ENCODE measurements at regions not wholly inside any gene's neighbourhood (a gene's known extent, or its start where the extent isn't known, plus 50 kb on each side); places are given as distances from the start of the nearest gene placed in this dataset.
"Not testable (repeated sequence)": the region's sequence is repeated elsewhere in the genome, so short reads cannot be mapped to it uniquely, and the experiment has no call there.

DNA sequence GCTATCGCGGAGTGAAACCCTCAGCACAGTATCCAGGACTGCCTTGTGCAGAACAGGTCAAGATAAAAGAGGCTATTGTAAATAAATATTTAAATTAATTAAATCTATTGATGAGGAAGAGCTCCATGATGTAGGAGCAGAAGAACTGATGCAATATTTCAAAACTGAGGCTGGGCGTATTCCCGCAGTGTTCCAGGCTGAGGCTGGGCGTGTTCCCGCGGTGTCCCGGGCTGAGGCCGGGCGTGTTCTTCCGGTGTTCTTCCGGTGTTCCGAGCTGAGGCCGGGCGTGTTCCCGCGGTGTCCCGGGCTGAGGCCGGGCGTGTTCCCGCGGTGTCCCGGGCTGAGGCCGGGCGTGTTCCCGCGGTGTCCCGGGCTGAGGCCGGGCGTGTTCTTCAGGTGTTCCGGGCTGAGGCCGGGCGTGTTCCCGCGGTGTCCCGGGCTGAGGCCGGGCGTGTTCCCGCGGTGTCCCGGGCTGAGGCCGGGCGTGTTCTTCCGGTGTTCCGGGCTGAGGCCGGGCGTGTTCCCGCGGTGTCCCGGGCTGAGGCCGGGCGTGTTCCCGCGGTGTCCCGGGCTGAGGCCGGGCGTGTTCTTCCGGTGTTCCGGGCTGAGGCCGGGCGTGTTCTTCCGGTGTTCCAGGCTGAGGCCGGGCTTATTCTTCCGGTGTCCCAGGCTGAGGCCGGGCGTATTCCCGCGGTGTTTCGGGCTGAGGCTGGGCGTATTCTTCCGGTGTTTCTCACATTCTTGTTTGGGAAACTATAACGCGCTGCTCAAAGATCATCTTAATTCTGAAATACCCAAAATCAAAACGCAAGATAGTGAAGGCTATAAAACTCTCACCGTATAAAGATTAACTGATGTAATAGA is 130.1 kb upstream of the FRG1 start:
- DNase-seq, result not testable (repeated sequence)

GRCh38 chr4:189815404-189816192 is 125.1 kb upstream of the FRG1 start:
- DNase-seq, result no peak

DNA sequence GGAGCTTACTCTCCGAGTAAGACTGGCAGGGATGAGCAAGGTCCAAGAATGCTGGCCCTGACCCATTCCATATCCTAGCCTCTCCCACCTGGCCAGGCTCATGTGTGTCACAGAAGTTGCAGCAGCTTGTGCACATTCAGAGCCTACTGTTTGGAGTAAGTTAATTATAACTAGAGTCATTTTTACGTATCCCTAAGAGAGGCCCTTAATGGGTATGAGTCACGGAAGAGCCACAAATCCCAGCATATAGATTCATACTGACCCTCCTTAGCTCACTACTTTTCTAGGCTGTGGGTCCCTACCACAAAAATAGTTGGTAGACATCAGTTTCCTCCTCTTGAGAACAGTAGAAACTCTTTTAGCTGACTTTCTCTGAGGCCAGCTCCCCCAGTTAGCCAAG is 118.3 kb upstream of the FRG1 start:
- no peak for DNase-seq

DNA sequence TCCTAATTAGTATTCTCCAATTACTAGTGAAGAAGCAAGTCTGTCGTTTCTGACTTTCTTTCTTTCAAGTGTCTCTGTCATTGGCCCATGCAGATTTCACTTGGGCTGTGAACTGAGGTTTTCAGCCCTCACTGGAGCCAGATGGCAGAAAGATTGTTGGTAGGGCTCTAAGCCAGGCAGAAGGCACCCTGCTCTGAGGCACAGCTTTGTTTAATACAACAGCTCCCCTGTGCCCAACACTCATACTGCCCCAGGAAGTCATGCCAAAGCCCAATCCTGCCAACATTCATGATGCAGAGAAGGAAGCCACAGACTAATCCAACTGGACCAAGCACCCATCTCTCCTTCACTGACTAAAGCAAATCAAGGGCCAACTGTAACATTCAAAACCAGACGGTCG is 117.1 kb upstream of the FRG1 start:
- no peak for DNase-seq

GRCh38 chr4:189825466-189825865 is 115.2 kb upstream of the FRG1 start:
- no peak for DNase-seq

- no peak for DNase-seq
Measured at GRCh38 chr4:189826657-189827056, 114.0 kb upstream of the FRG1 start.

GRCh38 chr4:189828081-189828697 is 112.5 kb upstream of the FRG1 start:
- no peak for DNase-seq

DNA sequence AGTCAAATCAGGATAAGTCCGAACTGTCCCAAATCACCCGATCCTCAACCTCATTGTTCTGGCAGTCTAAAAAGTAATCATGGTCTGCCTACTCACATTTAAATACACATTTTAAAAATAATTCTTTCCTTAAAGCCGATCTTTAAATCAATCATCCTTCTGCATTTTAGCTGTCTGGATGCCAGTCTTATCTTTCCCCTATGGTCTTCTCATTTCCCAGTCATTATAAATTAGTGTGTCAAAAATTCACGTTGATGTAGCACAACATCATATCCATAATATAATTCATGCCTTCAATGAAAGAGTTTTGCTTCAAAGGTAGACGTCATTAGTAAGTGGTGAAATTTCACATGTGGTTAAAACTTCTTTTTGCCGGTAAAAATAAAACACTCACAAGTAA is 108.1 kb upstream of the FRG1 start:
- DNase-seq, result no peak

DNA sequence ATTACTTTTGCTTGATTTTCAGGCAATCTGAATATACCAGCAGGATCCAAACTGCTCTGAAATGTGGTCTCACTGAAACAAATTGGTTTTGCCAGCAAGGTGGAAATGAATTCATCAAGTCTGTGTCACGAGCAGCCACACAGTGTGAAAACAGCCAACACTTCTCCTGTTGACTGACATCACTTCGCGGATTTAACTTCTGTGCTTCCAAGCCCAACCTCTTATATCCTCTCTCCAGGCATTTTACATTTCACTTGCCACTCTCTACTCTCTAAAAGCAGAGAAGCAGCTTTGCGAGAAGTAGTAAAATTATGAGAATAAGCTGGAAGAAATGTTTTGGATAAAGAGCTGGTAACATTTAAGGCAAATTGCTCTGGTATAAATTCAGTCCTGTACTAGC is 106.1 kb upstream of the FRG1 start:
- no peak for DNase-seq

DNA sequence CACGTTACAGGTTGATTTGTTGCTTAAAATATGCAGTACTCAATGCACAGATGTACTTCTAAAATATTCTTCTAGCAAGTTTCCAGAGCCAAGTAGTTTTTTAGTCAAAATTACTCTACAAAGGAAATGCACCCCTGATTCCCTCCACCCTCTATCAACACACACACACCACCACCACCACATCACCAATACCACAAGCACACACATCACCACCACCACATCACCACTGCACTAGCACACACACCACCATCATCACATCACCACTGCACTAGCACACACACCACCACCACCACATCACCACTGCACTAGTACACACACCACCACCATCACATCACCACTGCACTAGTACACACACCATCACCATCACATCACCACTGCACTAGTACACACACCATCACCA is 105.2 kb upstream of the FRG1 start:
- no peak for DNase-seq

DNA sequence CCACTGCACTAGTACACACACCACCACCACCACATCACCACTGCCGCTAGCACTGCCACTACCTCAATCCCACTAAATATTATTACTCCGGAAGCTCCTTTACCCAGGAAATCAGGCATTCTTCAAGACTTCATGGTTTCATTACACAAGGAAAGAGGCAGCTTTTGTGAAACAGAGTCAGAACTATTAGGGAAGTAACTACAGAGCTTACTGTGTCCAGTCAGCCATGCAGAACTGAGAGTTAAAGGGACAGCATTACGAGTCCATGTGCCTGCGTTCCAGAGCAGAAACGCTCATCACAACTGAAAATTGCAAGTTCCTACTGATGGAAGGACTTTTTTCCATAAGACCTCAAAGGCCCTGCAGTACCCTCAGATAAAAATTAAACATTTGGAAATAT is 103.2 kb upstream of the FRG1 start:
- no peak for DNase-seq

- DNase-seq, result no peak
Measured at GRCh38 chr4:189838821-189839497, 101.7 kb upstream of the FRG1 start.

- DNase-seq, result no peak
Measured at GRCh38 chr4:189840356-189840755, 100.3 kb upstream of the FRG1 start.

DNA sequence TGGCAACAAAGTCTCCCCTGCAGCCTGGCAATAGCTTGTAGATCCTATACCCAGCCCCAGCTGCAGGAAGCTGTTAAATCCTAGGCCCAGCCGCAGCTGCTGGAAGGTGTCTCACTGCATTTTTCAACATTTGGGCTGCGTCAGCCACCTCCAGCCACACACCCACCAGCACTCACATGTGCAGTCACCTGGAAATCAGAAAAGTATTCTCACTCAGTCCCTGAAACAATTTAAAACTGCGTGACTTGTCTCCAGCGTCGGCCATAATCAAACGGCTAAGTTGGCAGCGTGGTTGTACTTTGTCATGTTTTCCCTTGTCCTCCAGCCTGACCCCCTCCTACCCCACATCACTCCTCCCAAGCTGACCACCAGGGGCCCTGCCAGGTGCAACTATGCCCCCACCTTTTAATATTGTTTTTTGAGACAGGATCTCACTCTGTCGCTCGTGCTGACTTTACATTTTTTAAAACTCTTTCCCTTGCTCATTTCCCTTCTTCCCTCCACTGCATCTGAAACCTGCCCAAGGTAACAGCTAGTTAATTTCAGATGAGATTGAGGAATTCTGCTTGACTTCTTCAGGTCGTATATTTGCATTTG is 97.2 kb upstream of the FRG1 start:
- DNase-seq, result no peak

DNA sequence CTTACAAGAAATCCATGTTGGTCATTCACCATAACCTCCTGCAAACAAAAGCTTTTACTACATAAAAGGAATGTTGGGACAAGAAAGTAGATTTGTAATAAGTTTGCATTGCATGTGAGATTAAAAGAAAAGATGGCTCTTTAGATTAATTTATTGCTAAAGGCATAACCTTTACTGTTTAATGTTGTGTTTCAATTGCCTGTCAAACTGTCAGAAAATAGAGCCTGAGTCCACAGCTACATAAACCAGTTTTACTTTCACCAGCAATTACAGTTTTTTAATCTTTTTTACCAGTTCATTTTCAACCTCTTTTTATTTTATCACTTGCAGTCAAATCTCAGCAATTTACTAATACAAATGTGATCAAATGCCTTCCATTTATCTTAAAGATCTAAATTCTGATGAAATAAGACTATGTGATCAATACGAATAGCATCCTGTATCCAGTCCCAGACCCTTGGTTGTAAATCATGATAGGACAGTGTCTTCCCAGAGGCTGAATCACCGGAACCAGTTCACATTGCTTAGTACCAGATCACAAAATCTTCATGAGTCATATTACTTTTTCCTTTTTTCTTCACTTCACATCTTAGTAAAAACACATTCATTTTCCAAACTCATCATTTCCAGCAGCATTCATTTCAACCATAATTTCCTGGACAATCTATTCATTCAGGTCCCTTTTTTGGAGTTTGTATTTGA is 95.4 kb upstream of the FRG1 start:
- no peak for DNase-seq

GRCh38 chr4:189846094-189846493 is 94.6 kb upstream of the FRG1 start:
- DNase-seq, result not testable (repeated sequence)

DNA sequence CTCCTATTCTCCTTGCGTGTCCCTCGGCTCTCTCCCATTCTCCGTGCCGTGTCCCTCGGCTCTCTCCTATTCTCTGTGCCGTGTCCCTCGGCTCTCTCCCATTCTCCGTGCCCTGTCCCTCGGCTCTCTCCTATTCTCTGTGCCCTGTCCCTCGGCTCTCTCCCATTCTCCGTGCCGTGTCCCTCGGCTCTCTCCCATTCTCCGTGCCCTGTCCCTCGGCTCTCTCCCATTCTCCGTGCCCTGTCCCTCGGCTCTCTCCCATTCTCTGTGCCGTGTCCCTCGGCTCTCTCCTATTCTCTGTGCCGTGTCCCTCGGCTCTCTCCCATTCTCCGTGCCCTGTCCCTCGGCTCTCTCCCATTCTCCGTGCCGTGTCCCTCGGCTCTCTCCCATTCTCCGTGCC is 94.1 kb upstream of the FRG1 start:
- not testable (repeated sequence) for DNase-seq

GRCh38 chr4:189848672-189849071 is 92.0 kb upstream of the FRG1 start:
- DNase-seq, result not testable (repeated sequence)

- no peak for DNase-seq
Measured at GRCh38 chr4:189850239-189850856, 90.3 kb upstream of the FRG1 start.

DNA sequence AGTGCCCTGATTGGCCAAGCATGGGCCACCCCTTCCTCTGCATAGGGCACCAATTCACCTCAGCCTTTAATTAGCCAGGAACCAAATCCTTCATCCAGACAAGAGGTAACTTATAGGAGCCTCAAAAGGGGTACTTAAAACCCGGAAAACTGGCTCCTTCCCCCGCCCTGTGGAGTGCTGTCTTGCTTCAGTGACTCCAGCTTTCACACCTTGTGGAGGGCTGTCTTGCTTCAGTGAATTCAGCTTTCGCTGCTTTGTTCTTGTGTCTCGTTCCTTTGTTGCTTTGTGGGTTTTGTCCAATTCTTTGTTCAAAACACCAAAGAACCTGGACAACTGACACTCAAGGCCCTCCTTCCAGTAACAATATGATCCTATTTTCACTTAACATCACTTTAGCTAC is 82.2 kb upstream of the FRG1 start:
- no peak for DNase-seq

DNA sequence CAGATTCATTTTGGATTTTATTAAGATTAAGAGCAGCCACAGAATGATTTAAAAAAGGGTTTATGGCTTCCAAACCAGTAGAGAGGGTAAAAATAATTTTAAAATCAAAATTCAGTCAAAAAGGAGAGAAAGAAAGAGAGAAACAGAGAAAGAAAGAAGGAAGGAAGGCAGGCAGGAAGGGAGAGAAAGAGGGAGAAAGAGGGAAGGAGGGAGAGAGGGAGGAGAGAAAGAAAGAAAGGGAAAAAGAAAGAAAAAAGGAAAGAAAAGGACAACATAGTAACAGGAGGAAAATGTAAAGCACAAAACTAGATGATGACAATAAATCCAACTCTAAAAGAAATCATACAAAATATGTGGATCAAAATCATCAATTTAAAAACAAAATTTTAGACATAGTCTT is 79.6 kb upstream of the FRG1 start:
- DNase-seq, result no peak

GRCh38 chr4:189869236-189869635 is 71.4 kb upstream of the FRG1 start:
- no peak for DNase-seq

Data from NCI-H510A treated with DMSO at 0.1 percent for 48 hours (cell line).